ENCODE measurements at regions not wholly inside any gene's neighbourhood (a gene's known extent, or its start where the extent isn't known, plus 50 kb on each side); places are given as distances from the start of the nearest gene placed in this dataset.

- Histone ChIP-seq H3K36me3 (no peaks in the 10 kb centered on the region), H3K4me1 (no peaks in the 10 kb centered on the region), H3K4me3 (no peak overlapping the region), H3K27me3 (no peaks in the 10 kb centered on the region), H3K27ac (no peak overlapping the region), H3K9me3 (no peaks in the 10 kb centered on the region)
- no peak for TF ChIP-seq CTCF (IDR thresholded peaks at IDR 0.05)
- intact Hi-C loops (cut with DNase I; ENCODE audit: low total_unique reads), result no loop called here
- no peak for DNase-seq
Observed at GRCh38 chr3:35565048-35565447, 74.3 kb upstream of the ARPP21 start.
